HEK293 (cell line): ENCODE measurements at regions not wholly inside any gene's neighbourhood (a gene's known extent, or its start where the extent isn't known, plus 50 kb on each side); places are given as distances from the start of the nearest gene placed in this dataset.

Source experiments
- CTCF ChIA-PET: fragments of 350-600 bp; formaldehyde crosslinking; extraction: SDS; loops from one replicate; lab custom pipeline; 2021; ENCODE audit warnings: antibody characterized with exemption; lab: Yijun Ruan, JAX
- POLR2A ChIA-PET: fragments of 300-600 bp; formaldehyde crosslinking; extraction: SDS; loops from one replicate; lab custom pipeline; 2020; ENCODE audit warnings: antibody characterized with exemption, inconsistent platforms; lab: Yijun Ruan, JAX
- H3K27ac ChIP-seq: fragments of 200-500 bp; sonication (Bioruptor generic); 2 replicates; pipeline ENCODE4 v1.5.1; 2014; ENCODE audit warnings: low read depth, low read length, control low read depth, inconsistent platforms; ENCODE audit errors: extremely low read depth
- H3K36me3 ChIP-seq, 2 experiments: fragments of 200-500 bp in 1 of 2; sonication (Bioruptor generic) in 1 of 2; 1 replicate in 1 of 2; 2 replicates in 1 of 2; pipeline ENCODE4 v1.5.1; 2014 to 2017; ENCODE audit warnings: inconsistent platforms in 2 of 2, low read length in 2 of 2; ENCODE audit not compliant: control insufficient read depth in 2 of 2, insufficient read depth in 1 of 2
- H3K4me1 ChIP-seq: fragments of 200-500 bp; sonication (Bioruptor generic); 2 replicates; pipeline ENCODE4 v1.5.1; 2014; ENCODE audit warnings: mild to moderate bottlenecking, low read length, inconsistent platforms; ENCODE audit not compliant: control insufficient read depth, insufficient read depth
- H3K4me3 ChIP-seq: 2 replicates; pipeline ENCODE4 v1.5.1; 2011; ENCODE audit warnings: low read depth, mild to moderate bottlenecking, control low read depth, low read length, moderate library complexity
- H3K9me3 ChIP-seq: fragments of 200-500 bp; sonication (Bioruptor generic); 2 replicates; pipeline ENCODE4 v1.5.1; 2014; ENCODE audit warnings: low read depth, low read length, inconsistent platforms; ENCODE audit not compliant: control insufficient read depth, insufficient read depth
- CTCF ChIP-seq: fragments of 450-650 bp; formaldehyde crosslinking; IDR thresholded peaks from 2 replicates; pipeline ENCODE4 v1.5.1; 2016; ENCODE audit warnings: missing biosample characterization, missing genetic modification characterization
- HOXA7 ChIP-seq: sonication (generic); formaldehyde crosslinking; IDR thresholded peaks from 2 replicates; pipeline ENCODE4 v1.8.1; 2022; ENCODE audit warnings: missing genetic modification reagents, borderline replicate concordance
- KLF17 ChIP-seq: fragments of 450-650 bp; formaldehyde crosslinking; IDR thresholded peaks from 2 replicates; pipeline ENCODE4 v1.5.1; 2016; ENCODE audit warnings: missing biosample characterization, missing genetic modification characterization
- OVOL3 ChIP-seq: fragments of 450-650 bp; formaldehyde crosslinking; IDR thresholded peaks from 2 replicates; pipeline ENCODE4 v1.5.1; 2016; ENCODE audit warnings: missing biosample characterization, missing genetic modification characterization
- PRDM2 ChIP-seq: fragments of 450-650 bp; formaldehyde crosslinking; IDR thresholded peaks from 2 replicates; pipeline ENCODE4 v1.5.1; 2016; ENCODE audit warnings: missing biosample characterization, missing genetic modification characterization, borderline replicate concordance
- SALL2 ChIP-seq: fragments of 450-650 bp; formaldehyde crosslinking; IDR thresholded peaks from 2 replicates; pipeline ENCODE4 v1.5.0; 2017; ENCODE audit warnings: missing biosample characterization, mild to moderate bottlenecking, missing genetic modification characterization, borderline replicate concordance
- SP7 ChIP-seq: fragments of 450-650 bp; formaldehyde crosslinking; IDR thresholded peaks from 2 replicates; pipeline ENCODE4 v1.5.1; 2016; ENCODE audit warnings: missing biosample characterization, missing genetic modification characterization
- ZBTB49 ChIP-seq: fragments of 450-650 bp; formaldehyde crosslinking; IDR thresholded peaks from 2 replicates; pipeline ENCODE4 v1.5.1; 2016; ENCODE audit warnings: missing biosample characterization, missing genetic modification characterization, low read depth
- ZNF16 ChIP-seq: fragments of 450-650 bp; formaldehyde crosslinking; IDR thresholded peaks from 2 replicates; pipeline ENCODE4 v1.5.1; 2016; ENCODE audit warnings: low read depth, missing biosample characterization, missing genetic modification characterization
- ZNF302 ChIP-seq: fragments of 450-650 bp; formaldehyde crosslinking; IDR thresholded peaks from 2 replicates; pipeline ENCODE4 v1.5.1; 2016; ENCODE audit warnings: missing biosample characterization, missing genetic modification characterization, low read depth
- ZNF335 ChIP-seq: fragments of 450-650 bp; formaldehyde crosslinking; conservative IDR thresholded peaks from 2 replicates; pipeline ENCODE4 v1.5.1; 2016; ENCODE audit warnings: missing biosample characterization, missing genetic modification characterization
- ZNF366 ChIP-seq: fragments of 450-650 bp; formaldehyde crosslinking; conservative IDR thresholded peaks from 2 replicates; pipeline ENCODE4 v1.5.1; 2016; ENCODE audit warnings: missing biosample characterization, missing genetic modification characterization
- ZNF48 ChIP-seq: fragments of 450-650 bp; formaldehyde crosslinking; IDR thresholded peaks from 2 replicates; pipeline ENCODE4 v1.5.1; 2016; ENCODE audit warnings: missing biosample characterization, missing genetic modification characterization
- ZNF529 ChIP-seq: fragments of 450-650 bp; formaldehyde crosslinking; IDR thresholded peaks from 2 replicates; pipeline ENCODE4 v1.5.1; 2017; ENCODE audit warnings: missing genetic modification characterization, missing biosample characterization; ENCODE audit not compliant: insufficient replicate concordance
- ZNF658 ChIP-seq: fragments of 450-650 bp; formaldehyde crosslinking; IDR thresholded peaks from 2 replicates; pipeline ENCODE4; 2016; ENCODE audit warnings: missing biosample characterization, missing genetic modification characterization
- ZNF704 ChIP-seq: fragments of 450-650 bp; formaldehyde crosslinking; IDR thresholded peaks from 2 replicates; pipeline ENCODE4 v1.5.1; 2016; ENCODE audit warnings: missing biosample characterization, missing genetic modification characterization
- ZNF707 ChIP-seq: fragments of 450-650 bp; formaldehyde crosslinking; IDR thresholded peaks from 2 replicates; pipeline ENCODE4 v1.5.1; 2016; ENCODE audit warnings: missing biosample characterization, missing genetic modification characterization
- ZNF791 ChIP-seq: fragments of 450-650 bp; formaldehyde crosslinking; IDR thresholded peaks from 2 replicates; pipeline ENCODE4 v1.5.1; 2016; ENCODE audit warnings: missing biosample characterization, missing genetic modification characterization

- no peaks in the 10 kb centered on the region; the same call in 1 of the 2 replicates for H3K9me3 ChIP-seq
- no peaks in the 10 kb centered on the region for H3K4me1 ChIP-seq
- CTCF ChIA-PET, result interaction anchor here (0.6 to 1.5 kb wide), 2 partner anchors 33 to 1137 kb away, joined by 3 to 6 read pairs; no protein-coding TSS in a partner anchor
- POLR2A ChIA-PET, result interaction anchor here (0.6 kb wide), 1 partner anchor 961 kb away, joined by 3 read pairs; no protein-coding TSS in a partner anchor
- H3K36me3 ChIP-seq, result no peaks in the 10 kb centered on the region
- no peak for TF ChIP-seq ZNF707 (tag by site-specific recombination)
- no peak for TF ChIP-seq ZNF302 (tag by site-specific recombination)
- no peak for TF ChIP-seq SP7 (tag by site-specific recombination)
- TF ChIP-seq CTCF (tag by site-specific recombination), result no peak
- TF ChIP-seq ZNF529 (tag by site-specific recombination), result no peak
- TF ChIP-seq ZBTB49 (tag by site-specific recombination), result no peak
- TF ChIP-seq ZNF48 (tag by site-specific recombination), result no peak
- no peak for TF ChIP-seq PRDM2 (tag by site-specific recombination)
- no peak for TF ChIP-seq OVOL3 (tag by site-specific recombination)
- no peak overlapping the region for H3K27ac ChIP-seq
- no peak overlapping the region for H3K4me3 ChIP-seq
Observed at GRCh38 chr12:94841904-94842610, 161.4 kb downstream of the NDUFA12 start.

- Histone ChIP-seq H3K4me1 (no peaks in the 10 kb centered on the region), H3K9me3 (no peaks in the 10 kb centered on the region; the same call in 1 of the 2 replicates), H3K36me3 (no peaks in the 10 kb centered on the region), H3K27ac (no peak overlapping the region), H3K4me3 (no peak overlapping the region)
- ChIA-PET POLR2A (interaction anchor here (0.6 kb wide), 1 partner anchor 960 kb away, joined by 3 read pairs; no protein-coding TSS in a partner anchor), CTCF (interaction anchor here (0.6 to 1.5 kb wide), 2 partner anchors 34 to 188 kb away, joined by 5 to 6 read pairs; no protein-coding TSS in a partner anchor)
- TF ChIP-seq ZNF335 (tag by site-specific recombination), result no peak
- no peak for TF ChIP-seq ZNF658 (tag by site-specific recombination)
- TF ChIP-seq ZNF791 (tag by site-specific recombination), result no peak
- TF ChIP-seq SALL2, result no peak
- no peak for TF ChIP-seq ZNF704 (tag by site-specific recombination)
- no peak for TF ChIP-seq HOXA7
- TF ChIP-seq KLF17 (tag by site-specific recombination), result no peak
- TF ChIP-seq ZNF366 (tag by site-specific recombination), result no peak
- TF ChIP-seq CTCF (tag by site-specific recombination), result no peak
- TF ChIP-seq ZNF16 (tag by site-specific recombination), result no peak
Observed at GRCh38 chr12:94841177-94841576, 162.3 kb downstream of the NDUFA12 start.
